ENCODE measurements at regions not wholly inside any gene's neighbourhood (a gene's known extent, or its start where the extent isn't known, plus 50 kb on each side); places are given as distances from the start of the nearest gene placed in this dataset.
"Not testable (repeated sequence)": the region's sequence is repeated elsewhere in the genome, so short reads cannot be mapped to it uniquely, and the experiment has no call there.

- no peak for DNase-seq (ENCODE audit: low read depth)
Measured at GRCh38 chr11:101262995-101263394, 133.4 kb upstream of the PGR start.

GRCh38 chr11:101262258-101262657, 132.6 kb upstream of the PGR start:
- H3K4me3 ChIP-seq (ENCODE audit: low read depth, low read length) = no peak overlapping the region
- TF ChIP-seq, protein P1, sequence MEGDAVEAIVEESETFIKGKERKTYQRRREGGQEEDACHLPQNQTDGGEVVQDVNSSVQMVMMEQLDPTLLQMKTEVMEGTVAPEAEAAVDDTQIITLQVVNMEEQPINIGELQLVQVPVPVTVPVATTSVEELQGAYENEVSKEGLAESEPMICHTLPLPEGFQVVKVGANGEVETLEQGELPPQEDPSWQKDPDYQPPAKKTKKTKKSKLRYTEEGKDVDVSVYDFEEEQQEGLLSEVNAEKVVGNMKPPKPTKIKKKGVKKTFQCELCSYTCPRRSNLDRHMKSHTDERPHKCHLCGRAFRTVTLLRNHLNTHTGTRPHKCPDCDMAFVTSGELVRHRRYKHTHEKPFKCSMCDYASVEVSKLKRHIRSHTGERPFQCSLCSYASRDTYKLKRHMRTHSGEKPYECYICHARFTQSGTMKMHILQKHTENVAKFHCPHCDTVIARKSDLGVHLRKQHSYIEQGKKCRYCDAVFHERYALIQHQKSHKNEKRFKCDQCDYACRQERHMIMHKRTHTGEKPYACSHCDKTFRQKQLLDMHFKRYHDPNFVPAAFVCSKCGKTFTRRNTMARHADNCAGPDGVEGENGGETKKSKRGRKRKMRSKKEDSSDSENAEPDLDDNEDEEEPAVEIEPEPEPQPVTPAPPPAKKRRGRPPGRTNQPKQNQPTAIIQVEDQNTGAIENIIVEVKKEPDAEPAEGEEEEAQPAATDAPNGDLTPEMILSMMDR (IDR thresholded peaks at IDR 0.05; ENCODE audit: insufficient read depth, low read depth, low read length, missing control alignments) = no peak
- no peak for DNase-seq (ENCODE audit: low read depth)

More at GRCh38 chr11:101262995-101263394, 133.4 kb upstream of the PGR start:
- H3K4me3 ChIP-seq (ENCODE audit: low read depth, low read length) = no peak overlapping the region
- TF ChIP-seq, protein P1 (IDR thresholded peaks at IDR 0.05; ENCODE audit: insufficient read depth, low read depth, low read length, missing control alignments) = no peak

DNA sequence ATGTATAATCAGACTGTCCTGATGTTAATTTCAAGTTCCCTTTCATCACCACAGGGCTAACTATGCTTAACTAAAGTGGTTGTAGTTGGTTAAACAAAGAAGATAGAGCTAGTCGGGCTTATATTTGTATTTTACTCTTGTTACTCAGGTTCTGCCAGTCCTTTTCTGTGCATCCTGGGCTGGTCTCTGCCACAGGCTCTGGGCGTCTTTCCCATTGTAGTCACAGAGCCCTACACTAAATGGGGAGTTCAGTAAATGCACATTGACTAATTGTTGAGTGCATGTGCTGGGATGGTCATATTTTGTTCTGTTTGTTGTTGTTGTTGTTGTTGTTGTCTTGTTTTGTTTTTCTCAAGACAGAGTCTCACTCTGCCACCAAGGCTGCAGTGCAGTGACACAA, 125.4 kb upstream of the PGR start:
- H3K4me3 ChIP-seq (ENCODE audit: low read depth, low read length) = no peak overlapping the region
- TF ChIP-seq, protein P1 (IDR thresholded peaks at IDR 0.05; ENCODE audit: insufficient read depth, low read depth, low read length, missing control alignments) = no peak
- DNase-seq (ENCODE audit: low read depth) = no peak

DNA sequence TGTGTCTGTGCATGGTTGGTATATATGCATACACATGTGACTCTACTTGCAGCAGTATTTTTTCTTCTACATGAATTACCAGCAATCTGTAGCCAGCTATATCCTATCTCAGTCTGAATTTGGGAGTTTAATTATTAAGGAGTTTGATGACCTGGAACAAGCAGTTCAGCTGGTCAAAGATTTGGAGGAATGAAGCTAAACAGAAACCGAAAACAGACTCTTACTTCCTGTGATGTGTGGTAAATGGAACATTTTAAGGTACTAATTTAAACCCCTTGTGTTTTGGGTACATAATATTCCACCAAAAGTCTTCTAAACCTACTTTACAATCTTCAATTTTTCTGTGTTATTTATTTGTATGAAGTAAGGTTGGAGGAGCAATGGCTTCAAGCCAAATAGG, 124.4 kb upstream of the PGR start:
- TF ChIP-seq, protein P1 (IDR thresholded peaks at IDR 0.05; ENCODE audit: insufficient read depth, low read depth, low read length, missing control alignments) = no peak
- no peak for DNase-seq (ENCODE audit: low read depth)
- H3K4me3 ChIP-seq (ENCODE audit: low read depth, low read length) = no peak overlapping the region

- not testable (repeated sequence) for H3K4me3 ChIP-seq (ENCODE audit: low read depth, low read length); DNase-seq (ENCODE audit: low read depth)
Measured at GRCh38 chr11:101245635-101246034, 116.0 kb upstream of the PGR start.

GRCh38 chr11:101245081-101245480, 115.5 kb upstream of the PGR start:
- peak; percentile 56 for DNase-seq (ENCODE audit: low read depth)
- H3K4me3 ChIP-seq (ENCODE audit: low read depth, low read length) = peak overlapping the region; percentile 17

GRCh38 chr11:101241160-101241795, 111.7 kb upstream of the PGR start:
- no peak for DNase-seq (ENCODE audit: low read depth)
- H3K4me3 ChIP-seq (ENCODE audit: low read depth, low read length) = no peak overlapping the region
- TF ChIP-seq, protein P1 (IDR thresholded peaks at IDR 0.05; ENCODE audit: insufficient read depth, low read depth, low read length, missing control alignments) = no peak

DNA sequence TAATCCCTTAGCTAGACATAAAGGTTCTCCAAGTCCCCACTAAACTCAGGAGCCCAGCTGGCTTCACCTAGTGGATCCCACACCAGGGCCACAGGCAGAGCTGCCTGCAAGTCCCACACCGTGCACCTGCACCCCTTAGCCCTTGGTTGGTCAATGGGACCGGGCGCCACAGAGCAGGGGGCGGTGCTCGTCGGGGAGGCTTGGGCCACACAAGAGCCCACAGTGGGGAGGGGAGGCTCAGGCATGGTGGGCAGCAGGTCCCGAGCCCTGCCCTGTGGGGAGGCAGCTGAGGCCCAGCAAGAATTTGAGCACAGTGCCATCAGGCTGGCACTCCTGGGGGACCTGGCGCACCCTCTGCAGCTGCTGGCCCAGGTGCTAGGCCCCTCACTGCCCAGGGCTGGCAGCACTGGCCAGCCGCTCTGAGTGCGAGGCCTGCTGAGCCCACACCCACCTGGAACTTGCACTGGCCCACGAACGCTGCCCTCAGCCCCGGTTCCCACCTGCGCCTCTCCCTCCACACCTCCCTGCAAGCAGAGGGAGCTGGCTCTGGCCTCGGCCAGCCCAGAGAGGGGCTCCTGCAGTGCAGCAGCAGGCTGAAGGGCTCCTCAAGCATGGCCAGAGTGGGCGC, 101.7 kb upstream of the PGR start:
- not testable (repeated sequence) for DNase-seq (ENCODE audit: low read depth); H3K4me3 ChIP-seq (ENCODE audit: low read depth, low read length)
